Ishikawa (cell line): ENCODE measurements at regions not wholly inside any gene's neighbourhood (a gene's known extent, or its start where the extent isn't known, plus 50 kb on each side); places are given as distances from the start of the nearest gene placed in this dataset.

Experiments used
- CEBPB ChIP-seq: IDR thresholded peaks from 2 replicates; pipeline ENCODE4 v1.6.1; 2012
- CREB1 ChIP-seq: IDR thresholded peaks from 2 replicates; pipeline ENCODE4 v1.6.1; 2012; ENCODE audit warnings: low read depth
- EGR1 ChIP-seq: IDR thresholded peaks from 2 replicates; pipeline ENCODE4 v1.6.1; 2012
- EP300 ChIP-seq: IDR thresholded peaks from 2 replicates; pipeline ENCODE4 v1.6.1; 2012; ENCODE audit warnings: borderline replicate concordance
- FOXM1 ChIP-seq: IDR thresholded peaks from 2 replicates; pipeline ENCODE4 v1.6.1; 2012; ENCODE audit warnings: low read depth, borderline replicate concordance
- NFIC ChIP-seq: IDR thresholded peaks from 2 replicates; pipeline ENCODE4 v1.6.1; 2012
- RAD21 ChIP-seq: IDR thresholded peaks from 2 replicates; pipeline ENCODE4 v1.6.1; 2012; ENCODE audit warnings: low read depth
- TAF1 ChIP-seq: IDR thresholded peaks from 2 replicates; pipeline ENCODE4 v1.6.1; 2012; ENCODE audit warnings: low read depth, mild to moderate bottlenecking
- TCF12 ChIP-seq: IDR thresholded peaks from 2 replicates; pipeline ENCODE4 v1.6.1; 2012; ENCODE audit warnings: low read depth
- TEAD4 ChIP-seq: IDR thresholded peaks from 2 replicates; pipeline ENCODE4 v1.6.1; 2012
- YY1 ChIP-seq: IDR thresholded peaks from 2 replicates; pipeline ENCODE4 v1.6.1; 2012; ENCODE audit warnings: low read depth
- ZBTB7A ChIP-seq: IDR thresholded peaks from 2 replicates; pipeline ENCODE4 v1.6.1; 2012; ENCODE audit warnings: low read depth
- TF ChIP-seq, protein P1 (sequence below): IDR thresholded peaks from 2 replicates; pipeline ENCODE4 v1.6.1; 2012
- TF ChIP-seq, protein P2 (sequence below): IDR thresholded peaks from 2 replicates; pipeline ENCODE4 v1.6.1; 2012
- TF ChIP-seq, protein P3 (sequence below): IDR thresholded peaks from 2 replicates; pipeline ENCODE4 v1.6.1; 2012; ENCODE audit warnings: low read depth, mild to moderate bottlenecking

DNA sequence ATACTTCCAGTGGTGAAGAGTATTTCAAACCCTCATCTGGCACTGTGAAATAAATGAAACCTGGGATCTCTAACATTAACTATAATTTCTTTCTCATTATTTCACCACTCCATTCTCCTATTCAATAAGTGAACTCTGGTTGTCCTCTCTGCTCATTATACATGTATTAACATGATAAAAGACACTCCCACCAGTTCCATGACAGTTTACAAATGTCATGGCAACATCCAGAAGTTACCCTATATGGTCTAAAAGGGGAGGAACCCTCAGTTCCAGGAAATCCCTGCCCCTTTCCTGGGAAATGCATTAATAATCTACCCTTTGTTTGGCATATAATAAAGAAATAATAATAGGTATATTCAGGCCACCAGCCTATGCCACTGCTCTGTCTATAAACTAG, 62.7 kb upstream of the BRINP3 start:
- TF ChIP-seq TEAD4 (no peak), FOXM1 (no peak), CEBPB (no peak), ZBTB7A (no peak), TCF12 (no peak), TAF1 (no peak), RAD21 (no peak), CREB1 (no peak), EP300 (no peak), YY1 (no peak), EGR1 (no peak), NFIC (no peak)
- TF ChIP-seq, protein P1, sequence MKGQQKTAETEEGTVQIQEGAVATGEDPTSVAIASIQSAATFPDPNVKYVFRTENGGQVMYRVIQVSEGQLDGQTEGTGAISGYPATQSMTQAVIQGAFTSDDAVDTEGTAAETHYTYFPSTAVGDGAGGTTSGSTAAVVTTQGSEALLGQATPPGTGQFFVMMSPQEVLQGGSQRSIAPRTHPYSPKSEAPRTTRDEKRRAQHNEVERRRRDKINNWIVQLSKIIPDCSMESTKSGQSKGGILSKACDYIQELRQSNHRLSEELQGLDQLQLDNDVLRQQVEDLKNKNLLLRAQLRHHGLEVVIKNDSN = no peak
- TF ChIP-seq, protein P2, sequence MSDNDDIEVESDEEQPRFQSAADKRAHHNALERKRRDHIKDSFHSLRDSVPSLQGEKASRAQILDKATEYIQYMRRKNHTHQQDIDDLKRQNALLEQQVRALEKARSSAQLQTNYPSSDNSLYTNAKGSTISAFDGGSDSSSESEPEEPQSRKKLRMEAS = no peak
- TF ChIP-seq, protein P3, sequence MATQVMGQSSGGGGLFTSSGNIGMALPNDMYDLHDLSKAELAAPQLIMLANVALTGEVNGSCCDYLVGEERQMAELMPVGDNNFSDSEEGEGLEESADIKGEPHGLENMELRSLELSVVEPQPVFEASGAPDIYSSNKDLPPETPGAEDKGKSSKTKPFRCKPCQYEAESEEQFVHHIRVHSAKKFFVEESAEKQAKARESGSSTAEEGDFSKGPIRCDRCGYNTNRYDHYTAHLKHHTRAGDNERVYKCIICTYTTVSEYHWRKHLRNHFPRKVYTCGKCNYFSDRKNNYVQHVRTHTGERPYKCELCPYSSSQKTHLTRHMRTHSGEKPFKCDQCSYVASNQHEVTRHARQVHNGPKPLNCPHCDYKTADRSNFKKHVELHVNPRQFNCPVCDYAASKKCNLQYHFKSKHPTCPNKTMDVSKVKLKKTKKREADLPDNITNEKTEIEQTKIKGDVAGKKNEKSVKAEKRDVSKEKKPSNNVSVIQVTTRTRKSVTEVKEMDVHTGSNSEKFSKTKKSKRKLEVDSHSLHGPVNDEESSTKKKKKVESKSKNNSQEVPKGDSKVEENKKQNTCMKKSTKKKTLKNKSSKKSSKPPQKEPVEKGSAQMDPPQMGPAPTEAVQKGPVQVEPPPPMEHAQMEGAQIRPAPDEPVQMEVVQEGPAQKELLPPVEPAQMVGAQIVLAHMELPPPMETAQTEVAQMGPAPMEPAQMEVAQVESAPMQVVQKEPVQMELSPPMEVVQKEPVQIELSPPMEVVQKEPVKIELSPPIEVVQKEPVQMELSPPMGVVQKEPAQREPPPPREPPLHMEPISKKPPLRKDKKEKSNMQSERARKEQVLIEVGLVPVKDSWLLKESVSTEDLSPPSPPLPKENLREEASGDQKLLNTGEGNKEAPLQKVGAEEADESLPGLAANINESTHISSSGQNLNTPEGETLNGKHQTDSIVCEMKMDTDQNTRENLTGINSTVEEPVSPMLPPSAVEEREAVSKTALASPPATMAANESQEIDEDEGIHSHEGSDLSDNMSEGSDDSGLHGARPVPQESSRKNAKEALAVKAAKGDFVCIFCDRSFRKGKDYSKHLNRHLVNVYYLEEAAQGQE = no peak

DNA sequence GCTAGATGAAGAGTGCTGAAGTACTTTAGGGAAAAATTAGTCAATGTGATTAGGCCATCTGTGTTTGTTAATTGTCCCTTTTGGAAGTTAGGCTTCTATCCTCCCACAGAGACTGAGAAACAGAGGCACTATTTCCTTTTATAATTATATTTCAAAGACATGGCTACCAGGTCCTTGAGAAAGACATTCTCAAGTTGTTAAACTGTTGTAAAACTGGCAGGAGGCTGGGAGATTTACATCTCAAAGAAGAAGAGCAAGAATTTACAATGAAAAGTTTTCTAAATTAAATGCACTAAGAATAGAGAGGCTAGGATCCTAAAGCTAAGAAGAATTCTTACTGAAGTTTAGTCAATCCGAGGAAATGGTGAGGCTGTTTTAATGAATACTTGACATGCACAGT, 74.0 kb upstream of the BRINP3 start:
- TF ChIP-seq ZBTB7A = no peak
- TF ChIP-seq, protein P1 = no peak
- TF ChIP-seq TEAD4 = no peak
- TF ChIP-seq, protein P2 = no peak
- TF ChIP-seq, protein P3 = no peak
- TF ChIP-seq CREB1 = no peak
- no peak for TF ChIP-seq EP300
- no peak for TF ChIP-seq EGR1
- TF ChIP-seq TAF1 = no peak
- TF ChIP-seq YY1 = no peak
- no peak for TF ChIP-seq NFIC
- TF ChIP-seq FOXM1 = no peak

DNA sequence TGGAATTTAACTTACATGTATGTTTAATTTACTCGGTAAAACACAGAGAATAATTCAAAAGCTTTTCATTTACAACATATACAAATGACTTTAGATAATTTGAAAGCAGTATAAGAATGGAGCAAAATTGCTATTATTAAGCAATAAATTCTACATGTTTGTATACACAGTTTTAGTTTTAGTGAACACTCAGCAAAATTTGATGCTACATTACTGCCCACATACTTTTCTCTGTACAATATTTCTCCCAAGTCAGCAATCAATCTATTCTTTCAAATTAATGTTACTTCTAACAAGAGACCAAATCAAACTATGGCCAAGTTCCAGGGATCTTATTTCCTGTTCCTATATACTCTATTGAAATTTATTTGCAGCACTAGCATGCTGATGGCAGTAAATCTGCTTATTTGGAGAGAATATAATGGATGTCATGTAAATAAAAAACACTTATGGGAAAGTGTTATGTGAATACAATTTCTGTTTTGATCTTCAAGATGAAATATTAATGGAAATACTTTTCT, 82.6 kb upstream of the BRINP3 start:
- TF ChIP-seq, protein P2 = no peak
- TF ChIP-seq, protein P1 = no peak
- TF ChIP-seq TAF1 (no peak), NFIC (no peak), FOXM1 (no peak), ZBTB7A (no peak), RAD21 (no peak), TCF12 (no peak), TEAD4 (no peak), EP300 (no peak), EGR1 (no peak), CREB1 (no peak)
- TF ChIP-seq, protein P3 = no peak
